SK-N-MC (cell line): ENCODE measurements at regions not wholly inside any gene's neighbourhood (a gene's known extent, or its start where the extent isn't known, plus 50 kb on each side); places are given as distances from the start of the nearest gene placed in this dataset.

Experiments
- EZH2 ChIP-seq: fragments of 200-600 bp; sonication (generic); IDR thresholded peaks from one replicate; pipeline ENCODE4 v1.6.1; 2017; ENCODE audit warnings: antibody characterized with exemption
- FOXP2 ChIP-seq: optimal IDR thresholded peaks from 2 replicates; pipeline ENCODE3; 2011; ENCODE audit warnings: mild to moderate bottlenecking, moderate library complexity; ENCODE audit not compliant: insufficient read depth; ENCODE audit errors: extremely low read length, control extremely low read depth
- POLR2AphosphoS5 ChIP-seq: IDR thresholded peaks from 2 replicates; pipeline ENCODE4 v1.6.1; 2012; ENCODE audit warnings: mild to moderate bottlenecking, low read depth, low read length, borderline replicate concordance

- TF ChIP-seq POLR2AphosphoS5 (no peak), EZH2 (no peak), FOXP2 (no peak)
Observed at GRCh38 chr1:30515755-30516484, 207.5 kb downstream of the MATN1 start.
